GM12865 (cell line): ENCODE measurements at regions not wholly inside any gene's neighbourhood (a gene's known extent, or its start where the extent isn't known, plus 50 kb on each side); places are given as distances from the start of the nearest gene placed in this dataset.

Source experiments
- DNase-seq: peaks from one replicate; pipeline ENCODE4 v3.0.0; 2010; ENCODE audit warnings: low read depth
- H3K4me3 ChIP-seq: 2 replicates; pipeline ENCODE4 v1.5.1; 2011; ENCODE audit warnings: mild to moderate bottlenecking, low read depth, low read length, control low read depth
- TF ChIP-seq, protein P1 (sequence below): IDR thresholded peaks from 2 replicates; pipeline ENCODE4 v1.5.1; 2011; ENCODE audit warnings: low read length, control low read depth, low read depth, inconsistent platforms; ENCODE audit not compliant: insufficient read depth; ENCODE audit errors: missing control alignments

DNA sequence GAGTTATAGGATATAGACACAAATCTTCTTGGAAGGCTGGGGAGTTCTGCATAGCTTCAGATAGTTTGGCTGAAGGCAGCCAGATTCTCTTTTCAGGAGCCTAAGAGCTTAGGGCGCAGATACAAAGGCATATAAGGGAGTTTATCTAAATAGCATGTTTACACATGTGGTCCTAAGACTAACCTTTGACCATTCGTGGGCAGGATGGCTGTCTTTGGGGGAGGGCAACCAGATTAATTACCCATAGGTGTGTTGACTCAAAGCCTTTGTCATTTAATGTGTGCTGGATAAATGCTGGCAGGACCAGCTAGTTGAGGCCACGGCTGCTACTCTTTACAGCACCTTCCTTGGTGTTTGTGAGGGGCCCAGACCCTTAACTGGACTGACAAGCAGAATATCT is 71.8 kb downstream of the IER5 start:
- TF ChIP-seq, protein P1, sequence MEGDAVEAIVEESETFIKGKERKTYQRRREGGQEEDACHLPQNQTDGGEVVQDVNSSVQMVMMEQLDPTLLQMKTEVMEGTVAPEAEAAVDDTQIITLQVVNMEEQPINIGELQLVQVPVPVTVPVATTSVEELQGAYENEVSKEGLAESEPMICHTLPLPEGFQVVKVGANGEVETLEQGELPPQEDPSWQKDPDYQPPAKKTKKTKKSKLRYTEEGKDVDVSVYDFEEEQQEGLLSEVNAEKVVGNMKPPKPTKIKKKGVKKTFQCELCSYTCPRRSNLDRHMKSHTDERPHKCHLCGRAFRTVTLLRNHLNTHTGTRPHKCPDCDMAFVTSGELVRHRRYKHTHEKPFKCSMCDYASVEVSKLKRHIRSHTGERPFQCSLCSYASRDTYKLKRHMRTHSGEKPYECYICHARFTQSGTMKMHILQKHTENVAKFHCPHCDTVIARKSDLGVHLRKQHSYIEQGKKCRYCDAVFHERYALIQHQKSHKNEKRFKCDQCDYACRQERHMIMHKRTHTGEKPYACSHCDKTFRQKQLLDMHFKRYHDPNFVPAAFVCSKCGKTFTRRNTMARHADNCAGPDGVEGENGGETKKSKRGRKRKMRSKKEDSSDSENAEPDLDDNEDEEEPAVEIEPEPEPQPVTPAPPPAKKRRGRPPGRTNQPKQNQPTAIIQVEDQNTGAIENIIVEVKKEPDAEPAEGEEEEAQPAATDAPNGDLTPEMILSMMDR, result no peak
- H3K4me3 ChIP-seq, result no peak overlapping the region
- DNase-seq, result no peak

DNA sequence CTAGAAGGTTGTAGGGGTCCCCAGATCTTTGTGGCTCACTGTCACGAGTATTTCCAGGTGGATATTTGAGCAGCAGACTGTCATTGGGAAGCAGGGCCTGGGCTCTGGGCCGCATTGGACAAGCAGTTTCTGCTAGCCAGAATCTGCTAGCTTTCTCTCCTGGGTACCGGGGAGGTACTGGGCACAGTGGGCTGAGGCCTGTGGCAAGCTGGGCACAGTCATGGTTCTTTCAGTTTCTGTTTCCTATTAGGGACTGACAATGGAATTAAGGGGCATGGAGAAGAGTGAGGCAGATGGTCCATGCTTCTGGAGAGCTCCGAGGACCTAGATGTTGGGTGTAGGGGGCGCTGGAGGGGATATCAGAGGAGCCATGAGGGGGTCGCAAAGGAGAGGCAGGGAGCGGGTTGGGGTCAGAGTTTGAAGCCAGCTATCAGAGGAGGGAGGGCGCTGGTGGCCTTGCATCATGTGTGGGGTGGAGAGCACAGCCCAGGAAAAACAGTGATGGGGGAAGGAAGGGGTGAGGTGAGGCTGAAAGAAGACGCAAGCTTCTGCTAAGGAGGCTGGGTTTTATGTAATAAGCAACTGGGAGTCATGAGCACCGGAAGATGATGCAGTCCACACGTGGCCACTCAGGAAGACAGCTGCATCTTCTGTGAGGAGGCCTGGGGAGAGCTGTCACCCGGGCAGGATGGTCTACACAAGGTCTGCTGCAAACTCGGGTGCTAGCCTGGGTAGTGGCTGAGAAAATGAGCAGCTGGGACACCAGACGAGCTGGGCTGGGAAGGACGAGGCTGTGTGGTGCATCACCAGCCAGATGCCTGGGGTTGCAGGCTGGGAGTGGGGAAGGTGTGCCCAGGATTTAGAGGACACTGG is 72.7 kb downstream of the IER5 start:
- TF ChIP-seq, protein P1, result no peak
- no peak for DNase-seq
- H3K4me3 ChIP-seq, result no peak overlapping the region

DNA sequence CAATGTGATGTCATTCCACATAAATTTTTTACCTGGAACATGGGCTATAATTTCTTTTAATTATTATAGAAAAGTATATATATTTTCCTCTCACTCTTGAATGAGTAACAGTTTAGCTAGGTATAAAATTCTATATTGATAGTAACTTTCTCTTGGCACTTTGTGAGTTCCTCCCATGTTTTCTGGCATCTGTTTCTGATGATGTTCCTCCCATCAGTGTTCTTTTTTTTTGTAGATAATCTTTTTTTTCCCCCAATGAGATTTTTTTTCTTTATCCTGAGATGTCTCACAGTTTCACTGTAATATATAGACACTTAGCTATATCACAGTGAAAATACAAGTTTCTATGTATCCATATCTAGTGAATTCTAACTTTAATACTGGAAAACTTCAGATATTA is 75.2 kb downstream of the IER5 start:
- H3K4me3 ChIP-seq, result no peak overlapping the region
- TF ChIP-seq, protein P1, result no peak

DNA sequence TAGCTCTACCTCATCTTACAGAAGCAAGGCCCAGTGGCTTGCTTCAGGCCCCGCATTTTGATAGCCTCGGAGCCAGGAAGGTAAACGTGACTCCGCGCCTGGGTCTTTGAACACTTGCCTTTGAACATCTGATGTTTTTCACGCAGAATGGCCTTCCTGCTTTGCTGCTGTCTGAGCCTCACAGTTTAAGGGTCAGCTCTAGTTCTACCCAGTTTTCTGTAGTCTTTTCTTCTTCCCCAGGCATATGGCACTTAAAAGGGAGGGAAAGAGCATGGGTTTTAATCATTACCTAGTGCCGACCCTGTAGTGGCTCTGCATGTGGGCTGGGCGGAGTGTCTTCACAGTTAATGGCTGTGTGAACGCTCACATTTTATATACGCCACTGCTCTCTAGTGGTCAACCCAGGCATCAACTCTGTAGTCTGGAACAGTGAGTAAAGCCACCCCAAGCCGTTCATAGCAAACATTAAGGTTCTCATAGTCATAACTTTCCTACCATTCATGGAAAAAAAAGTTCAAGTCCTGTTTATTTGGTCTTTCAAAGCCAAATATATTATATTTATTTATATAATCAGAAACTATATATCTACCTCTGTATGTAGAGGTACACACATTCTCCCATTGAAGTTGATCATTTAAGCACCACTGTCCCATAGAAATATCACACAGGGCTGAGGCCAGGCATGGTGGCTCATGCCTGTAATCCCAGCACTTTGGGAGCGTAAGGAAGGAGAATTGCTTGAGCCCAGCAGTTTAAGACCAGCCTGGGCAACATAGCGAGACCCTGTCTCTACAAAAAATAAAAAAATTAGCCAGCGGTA is 78.1 kb downstream of the IER5 start:
- DNase-seq, result peak; percentile 83
- TF ChIP-seq, protein P1, result peak; percentile 78

More for the DNA sequence above, 75.2 kb downstream of the IER5 start:
- DNase-seq, result no peak

DNA sequence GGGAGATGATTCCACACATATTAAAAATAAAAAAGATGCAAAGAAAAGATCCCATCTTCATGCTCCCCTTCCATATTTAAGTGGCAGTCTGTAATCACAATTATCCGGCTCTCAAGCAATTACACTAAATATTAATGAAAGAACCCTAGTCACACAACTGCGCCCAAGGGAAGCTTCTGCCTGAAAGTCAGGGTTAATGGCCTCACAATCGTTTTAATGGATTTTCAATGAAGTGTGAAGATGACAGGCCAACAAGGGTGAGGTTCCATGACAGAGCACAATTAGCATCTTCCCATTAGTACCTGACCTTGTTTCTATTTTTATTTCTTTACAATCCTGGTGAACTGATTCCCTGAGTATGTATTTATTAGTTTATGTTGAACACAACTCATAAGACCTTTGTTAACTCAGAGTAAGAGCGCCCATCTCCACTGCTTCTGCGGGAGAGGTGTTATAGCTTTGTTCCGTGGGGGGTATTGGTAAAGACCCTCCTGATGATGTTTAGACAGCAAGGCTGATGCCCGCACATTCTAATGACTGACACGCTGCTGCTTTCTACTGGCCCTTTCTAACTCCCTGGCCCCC is 80.9 kb downstream of the IER5 start:
- TF ChIP-seq, protein P1, result no peak

More for the DNA sequence above, 78.1 kb downstream of the IER5 start:
- H3K4me3 ChIP-seq, result no peak overlapping the region

DNA sequence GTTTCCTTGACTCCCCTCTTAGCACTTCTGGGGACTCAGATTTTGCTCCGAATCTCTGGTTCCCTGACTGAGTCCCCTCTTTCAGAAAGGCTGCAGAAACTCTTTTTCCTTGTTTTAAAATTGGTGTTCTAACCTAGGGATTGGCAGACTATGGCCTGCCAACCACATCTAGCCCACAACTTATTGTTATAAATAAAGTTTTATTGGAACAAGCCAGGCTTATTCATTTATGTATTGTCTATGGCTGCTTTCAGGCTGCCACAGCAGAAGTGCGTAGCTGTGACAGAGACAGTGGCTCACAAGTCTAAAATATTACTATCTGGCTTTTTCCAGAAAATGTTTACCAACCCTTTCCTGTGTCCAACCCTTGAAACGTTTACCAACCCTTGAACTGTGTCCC is 81.7 kb downstream of the IER5 start:
- no peak for DNase-seq
- no peak overlapping the region for H3K4me3 ChIP-seq
- TF ChIP-seq, protein P1, result no peak

More for the DNA sequence above, 80.9 kb downstream of the IER5 start:
- no peak overlapping the region for H3K4me3 ChIP-seq
- no peak for DNase-seq
